Hematopoietic multipotent progenitor cell treated with erythropoietin and hydrocortisone succinate and interleukin-3 and kit ligand, for 6 days (in vitro differentiated cells): ENCODE measurements at regions not wholly inside any gene's neighbourhood (a gene's known extent, or its start where the extent isn't known, plus 50 kb on each side); places are given as distances from the start of the nearest gene placed in this dataset.

Experiments
- DNase-seq: peaks from one replicate; pipeline ENCODE4 v3.0.0-alpha.2; 2015

GRCh38 chr6:78398292-78398691 lies 469.1 kb upstream of the IRAK1BP1 start:
- DNase-seq: no peak

GRCh38 chr6:78400076-78400475 lies 467.3 kb upstream of the IRAK1BP1 start:
- DNase-seq: no peak

GRCh38 chr6:78427386-78427785 lies 440.0 kb upstream of the IRAK1BP1 start:
- DNase-seq: no peak

GRCh38 chr6:78430521-78430920 lies 436.8 kb upstream of the IRAK1BP1 start:
- DNase-seq: no peak

- no peak for DNase-seq
Measured at GRCh38 chr6:78435671-78436070, 431.7 kb upstream of the IRAK1BP1 start.

- DNase-seq: no peak
Measured at GRCh38 chr6:78436335-78436734, 431.0 kb upstream of the IRAK1BP1 start.

GRCh38 chr6:78438135-78438534 lies 429.2 kb upstream of the IRAK1BP1 start:
- no peak for DNase-seq

- no peak for DNase-seq
Measured at GRCh38 chr6:78460711-78461110, 406.6 kb upstream of the IRAK1BP1 start.

GRCh38 chr6:78462728-78463127 lies 404.6 kb upstream of the IRAK1BP1 start:
- no peak for DNase-seq

GRCh38 chr6:78465059-78465634 lies 402.2 kb upstream of the IRAK1BP1 start:
- DNase-seq: no peak

- DNase-seq: no peak
Measured at GRCh38 chr6:78476561-78476960, 390.8 kb upstream of the IRAK1BP1 start.

GRCh38 chr6:78482801-78483552 lies 384.4 kb upstream of the IRAK1BP1 start:
- DNase-seq: no peak

GRCh38 chr6:78483553-78484197 lies 383.7 kb upstream of the IRAK1BP1 start:
- DNase-seq: no peak

GRCh38 chr6:78484198-78485064 lies 382.9 kb upstream of the IRAK1BP1 start:
- DNase-seq: no peak

- DNase-seq: no peak
Measured at GRCh38 chr6:78487401-78487800, 379.9 kb upstream of the IRAK1BP1 start.

- DNase-seq: no peak
Measured at GRCh38 chr6:78489874-78490273, 377.5 kb upstream of the IRAK1BP1 start.

GRCh38 chr6:78492351-78493017 lies 374.9 kb upstream of the IRAK1BP1 start:
- DNase-seq: no peak

- no peak for DNase-seq
Measured at GRCh38 chr6:78500299-78501089, 366.9 kb upstream of the IRAK1BP1 start.

GRCh38 chr6:78502386-78502887 lies 364.9 kb upstream of the IRAK1BP1 start:
- no peak for DNase-seq

GRCh38 chr6:78505178-78505577 lies 362.2 kb upstream of the IRAK1BP1 start:
- DNase-seq: no peak

GRCh38 chr6:78511009-78511408 lies 356.3 kb upstream of the IRAK1BP1 start:
- no peak for DNase-seq

- peak; percentile 1 for DNase-seq
Measured at GRCh38 chr6:78513856-78514255, 353.5 kb upstream of the IRAK1BP1 start.
